RWPE2 (cell line): ENCODE measurements at regions not wholly inside any gene's neighbourhood (a gene's known extent, or its start where the extent isn't known, plus 50 kb on each side); places are given as distances from the start of the nearest gene placed in this dataset.

Experiments used
- ATAC-seq: fragments of 200-7000 bp; cut with Tn5 transposase; 3 replicates; pipeline ENCODE4 v1.9.1; 2021; ENCODE audit warnings: low read depth
- DNase-seq: peaks from one replicate; pipeline ENCODE4 v3.0.0-alpha.2; 2020; ENCODE audit warnings: low spot score
- H3K27ac ChIP-seq: fragments of 450-650 bp; 2 replicates; pipeline ENCODE4 v1.5.1; 2017; ENCODE audit warnings: mild to moderate bottlenecking; ENCODE audit not compliant: poor library complexity, severe bottlenecking
- H3K27me3 ChIP-seq: fragments of 250-450 bp; sonication (Bioruptor Pico); 2 replicates; pipeline ENCODE4 v1.5.1; 2021; ENCODE audit warnings: mild to moderate bottlenecking, moderate library complexity; ENCODE audit not compliant: insufficient read depth, poor library complexity, severe bottlenecking
- H3K36me3 ChIP-seq: fragments of 250-450 bp; sonication (Bioruptor Pico); 2 replicates; pipeline ENCODE4 v1.5.1; 2020; ENCODE audit warnings: low read depth, mild to moderate bottlenecking, moderate library complexity
- H3K4me1 ChIP-seq: fragments of 250-450 bp; sonication (Bioruptor Pico); 2 replicates; pipeline ENCODE4 v1.5.1; 2021; ENCODE audit warnings: mild to moderate bottlenecking, moderate library complexity; ENCODE audit not compliant: insufficient read depth, poor library complexity, severe bottlenecking
- H3K4me3 ChIP-seq: fragments of 250-450 bp; sonication (Bioruptor Pico); 2 replicates; pipeline ENCODE4 v1.5.1; 2021; ENCODE audit warnings: mild to moderate bottlenecking, moderate library complexity; ENCODE audit not compliant: severe bottlenecking
- H3K9me3 ChIP-seq: fragments of 250-450 bp; sonication (Bioruptor Pico); 2 replicates; pipeline ENCODE4 v1.5.1; 2021; ENCODE audit warnings: mild to moderate bottlenecking, moderate library complexity; ENCODE audit not compliant: severe bottlenecking
- CTCF ChIP-seq: fragments of 450-650 bp; IDR thresholded peaks from one replicate; pipeline ENCODE4 v1.5.1; 2017; ENCODE audit warnings: mild to moderate bottlenecking, moderate library complexity; ENCODE audit not compliant: poor library complexity, severe bottlenecking

- Histone ChIP-seq H3K27me3 (no peaks in the 10 kb centered on the region), H3K27ac (no peak overlapping the region), H3K4me3 (no peak overlapping the region), H3K36me3 (peaks cover 22% of the 10 kb centered on the region), H3K4me1 (no peaks in the 10 kb centered on the region), H3K9me3 (no peaks in the 10 kb centered on the region)
- no peak for DNase-seq
- ATAC-seq: no peak
- TF ChIP-seq CTCF: no peak
These were observed 210.0 kb upstream of the TOPAZ1 start for GRCh38 chr3:44031387-44032380.

- no peak for TF ChIP-seq CTCF
- H3K27ac ChIP-seq: no peak overlapping the region
- H3K27me3 ChIP-seq: no peaks in the 10 kb centered on the region
- ATAC-seq (no peak), DNase-seq (no peak)
- H3K9me3 ChIP-seq: no peaks in the 10 kb centered on the region
- H3K36me3 ChIP-seq: peaks cover 25% of the 10 kb centered on the region
- H3K4me1 ChIP-seq: no peaks in the 10 kb centered on the region
- H3K4me3 ChIP-seq: no peak overlapping the region
These were observed 209.2 kb upstream of the TOPAZ1 start for GRCh38 chr3:44032487-44032886.

- H3K9me3 ChIP-seq: no peaks in the 10 kb centered on the region
These were observed 208.6 kb upstream of the TOPAZ1 start for GRCh38 chr3:44033123-44033522.

GRCh38 chr3:44036850-44037249, 204.8 kb upstream of the TOPAZ1 start:
- peaks cover 23% of the 10 kb centered on the region for H3K36me3 ChIP-seq
- H3K27ac ChIP-seq: no peak overlapping the region
- H3K9me3 ChIP-seq: no peaks in the 10 kb centered on the region
- TF ChIP-seq CTCF: no peak
- no peaks in the 10 kb centered on the region for H3K27me3 ChIP-seq
- no peaks in the 10 kb centered on the region for H3K4me1 ChIP-seq
- DNase-seq (no peak), ATAC-seq (no peak)
- no peak overlapping the region for H3K4me3 ChIP-seq

More at GRCh38 chr3:44033123-44033522, 208.6 kb upstream of the TOPAZ1 start:
- DNase-seq (no peak), ATAC-seq (no peak)
- Histone ChIP-seq H3K36me3 (peaks cover 27% of the 10 kb centered on the region), H3K27ac (no peak overlapping the region), H3K27me3 (no peaks in the 10 kb centered on the region), H3K4me3 (no peak overlapping the region), H3K4me1 (no peaks in the 10 kb centered on the region)
- no peak for TF ChIP-seq CTCF

- Histone ChIP-seq H3K9me3 (no peaks in the 10 kb centered on the region), H3K4me1 (no peaks in the 10 kb centered on the region), H3K36me3 (peaks cover 32% of the 10 kb centered on the region), H3K4me3 (no peak overlapping the region), H3K27me3 (no peaks in the 10 kb centered on the region), H3K27ac (no peak overlapping the region)
- no peak for ATAC-seq
- no peak for TF ChIP-seq CTCF
- no peak for DNase-seq
These were observed 202.7 kb upstream of the TOPAZ1 start for GRCh38 chr3:44039006-44039405.
